T-helper 2 cell treated with Interferon-gamma antibody and Interleukin-4, amounts not matched to agents 5 μg/mL and 100 μg/mL, for 36 hours (primary cell): ENCODE measurements at regions not wholly inside any gene's neighbourhood (a gene's known extent, or its start where the extent isn't known, plus 50 kb on each side); places are given as distances from the start of the nearest gene placed in this dataset.

ENCODE experiments used
- DNase-seq: peaks from one replicate; pipeline ENCODE4 v3.0.0; 2021; ENCODE audit warnings: low spot score
- H3K27ac Mint-ChIP-seq: one replicate; pipeline ENCODE4 v1.8.0; 2021; ENCODE audit warnings: mild to moderate bottlenecking, mixed read lengths
- H3K27me3 Mint-ChIP-seq: one replicate; pipeline ENCODE4 v1.8.0; 2021; ENCODE audit warnings: low read depth, mixed read lengths
- H3K36me3 Mint-ChIP-seq: one replicate; pipeline ENCODE4 v1.8.0; 2021; ENCODE audit warnings: low read depth, mixed read lengths
- H3K4me1 Mint-ChIP-seq: one replicate; pipeline ENCODE4 v1.8.0; 2021; ENCODE audit warnings: low read depth, mixed read lengths
- H3K4me3 Mint-ChIP-seq: one replicate; pipeline ENCODE4 v1.8.0; 2022; ENCODE audit warnings: mild to moderate bottlenecking, moderate library complexity, mixed read lengths
- H3K9me3 Mint-ChIP-seq: one replicate; pipeline ENCODE4 v1.8.0; 2021; ENCODE audit warnings: mixed read lengths

GRCh38 chr13:104586051-104586746, 1520.0 kb upstream of the SLC10A2 start:
- no peak overlapping the region for H3K27ac Mint-ChIP-seq
- H3K27me3 Mint-ChIP-seq: no peaks in the 10 kb centered on the region
- no peaks in the 10 kb centered on the region for H3K36me3 Mint-ChIP-seq
- H3K9me3 Mint-ChIP-seq: no peaks in the 10 kb centered on the region
- no peak overlapping the region for H3K4me3 Mint-ChIP-seq
- no peak for DNase-seq
- H3K4me1 Mint-ChIP-seq: no peaks in the 10 kb centered on the region

- no peaks in the 10 kb centered on the region for H3K27me3 Mint-ChIP-seq
- H3K9me3 Mint-ChIP-seq: no peaks in the 10 kb centered on the region
- H3K4me3 Mint-ChIP-seq: no peak overlapping the region
- H3K27ac Mint-ChIP-seq: no peak overlapping the region
- no peaks in the 10 kb centered on the region for H3K4me1 Mint-ChIP-seq
- H3K36me3 Mint-ChIP-seq: no peaks in the 10 kb centered on the region
- DNase-seq: no peak
Measured at GRCh38 chr13:104584481-104584880, 1518.3 kb upstream of the SLC10A2 start.

GRCh38 chr13:104580931-104581330, 1514.7 kb upstream of the SLC10A2 start:
- Mint-ChIP-seq H3K27me3 (no peaks in the 10 kb centered on the region), H3K36me3 (no peaks in the 10 kb centered on the region), H3K4me3 (no peak overlapping the region), H3K9me3 (no peaks in the 10 kb centered on the region), H3K27ac (no peak overlapping the region), H3K4me1 (no peaks in the 10 kb centered on the region)
- DNase-seq: no peak

- DNase-seq: no peak
- Mint-ChIP-seq H3K27ac (no peak overlapping the region), H3K4me1 (no peaks in the 10 kb centered on the region), H3K9me3 (no peaks in the 10 kb centered on the region), H3K4me3 (no peak overlapping the region), H3K27me3 (no peaks in the 10 kb centered on the region), H3K36me3 (no peaks in the 10 kb centered on the region)
Measured at GRCh38 chr13:104577071-104577815, 1511.0 kb upstream of the SLC10A2 start.

DNA sequence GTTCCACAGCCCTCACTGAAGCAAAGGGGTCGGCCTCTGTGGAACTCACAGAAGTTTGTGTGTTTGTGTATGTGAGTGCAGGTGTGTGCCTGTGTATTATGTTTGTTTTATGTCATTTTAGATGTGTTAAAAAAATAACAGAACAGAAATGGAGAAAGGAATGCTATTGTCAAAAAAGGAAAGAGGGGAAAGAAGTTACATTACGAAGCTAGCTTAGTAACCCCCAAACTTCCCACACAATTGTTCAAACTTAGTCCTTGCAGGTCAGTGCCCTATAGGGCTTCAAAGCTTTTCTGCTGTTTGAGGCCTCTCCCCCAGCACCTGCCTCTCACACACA, 1505.6 kb upstream of the SLC10A2 start:
- no peak overlapping the region for H3K27ac Mint-ChIP-seq
- H3K4me1 Mint-ChIP-seq: no peaks in the 10 kb centered on the region
- no peaks in the 10 kb centered on the region for H3K9me3 Mint-ChIP-seq
- no peak overlapping the region for H3K4me3 Mint-ChIP-seq
- H3K36me3 Mint-ChIP-seq: no peaks in the 10 kb centered on the region
- no peak for DNase-seq
- H3K27me3 Mint-ChIP-seq: no peaks in the 10 kb centered on the region

- no peaks in the 10 kb centered on the region for H3K36me3 Mint-ChIP-seq
- H3K9me3 Mint-ChIP-seq: no peaks in the 10 kb centered on the region
- H3K4me1 Mint-ChIP-seq: no peaks in the 10 kb centered on the region
- no peak overlapping the region for H3K4me3 Mint-ChIP-seq
- H3K27me3 Mint-ChIP-seq: no peaks in the 10 kb centered on the region
- H3K27ac Mint-ChIP-seq: no peak overlapping the region
- DNase-seq: no peak
Measured at GRCh38 chr13:104571161-104571892, 1505.1 kb upstream of the SLC10A2 start.

- Mint-ChIP-seq H3K27ac (no peak overlapping the region), H3K36me3 (no peaks in the 10 kb centered on the region), H3K9me3 (peaks cover 4% of the 10 kb centered on the region)
Measured at GRCh38 chr13:104567114-104567513, 1500.9 kb upstream of the SLC10A2 start.

GRCh38 chr13:104565888-104566287, 1499.7 kb upstream of the SLC10A2 start:
- no peak for DNase-seq
- no peaks in the 10 kb centered on the region for H3K36me3 Mint-ChIP-seq
- no peak overlapping the region for H3K4me3 Mint-ChIP-seq
- peaks cover 4% of the 10 kb centered on the region for H3K9me3 Mint-ChIP-seq
- H3K27ac Mint-ChIP-seq: no peak overlapping the region
- no peaks in the 10 kb centered on the region for H3K27me3 Mint-ChIP-seq
- H3K4me1 Mint-ChIP-seq: no peaks in the 10 kb centered on the region

More at GRCh38 chr13:104567114-104567513, 1500.9 kb upstream of the SLC10A2 start:
- DNase-seq: no peak
- Mint-ChIP-seq H3K4me1 (no peaks in the 10 kb centered on the region), H3K27me3 (no peaks in the 10 kb centered on the region), H3K4me3 (no peak overlapping the region)

- H3K4me1 Mint-ChIP-seq: no peaks in the 10 kb centered on the region
- no peak overlapping the region for H3K4me3 Mint-ChIP-seq
Measured at GRCh38 chr13:104553896-104554295, 1487.7 kb upstream of the SLC10A2 start.

GRCh38 chr13:104553186-104553585, 1487.0 kb upstream of the SLC10A2 start:
- no peaks in the 10 kb centered on the region for H3K4me1 Mint-ChIP-seq
- no peaks in the 10 kb centered on the region for H3K27me3 Mint-ChIP-seq
- no peak for DNase-seq
- H3K36me3 Mint-ChIP-seq: no peaks in the 10 kb centered on the region
- H3K27ac Mint-ChIP-seq: no peak overlapping the region
- H3K9me3 Mint-ChIP-seq: no peaks in the 10 kb centered on the region
- no peak overlapping the region for H3K4me3 Mint-ChIP-seq

More at GRCh38 chr13:104553896-104554295, 1487.7 kb upstream of the SLC10A2 start:
- Mint-ChIP-seq H3K36me3 (no peaks in the 10 kb centered on the region), H3K27me3 (no peaks in the 10 kb centered on the region), H3K9me3 (no peaks in the 10 kb centered on the region), H3K27ac (no peak overlapping the region)
- no peak for DNase-seq

DNA sequence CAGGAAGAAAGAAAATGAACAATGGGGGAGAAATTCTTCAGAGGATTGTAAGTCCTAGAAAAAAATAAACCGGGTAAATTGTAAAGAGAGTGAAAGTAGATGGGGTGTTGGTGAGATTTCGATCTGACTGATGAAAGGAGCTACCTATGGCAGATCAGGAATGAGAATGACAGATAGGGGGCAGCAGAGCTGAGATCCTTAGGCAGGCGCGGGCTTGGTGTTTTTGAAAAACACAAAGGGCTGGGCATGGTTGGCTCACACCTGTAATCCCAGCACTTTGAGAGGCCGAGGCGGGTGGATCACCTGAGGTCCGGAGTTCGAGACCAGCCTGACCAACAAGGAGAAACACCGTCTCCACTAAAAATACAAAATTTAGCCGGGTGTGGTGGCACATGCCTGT, 1468.6 kb upstream of the SLC10A2 start:
- Mint-ChIP-seq H3K27me3 (no peaks in the 10 kb centered on the region), H3K27ac (no peak overlapping the region)
- DNase-seq: no peak

DNA sequence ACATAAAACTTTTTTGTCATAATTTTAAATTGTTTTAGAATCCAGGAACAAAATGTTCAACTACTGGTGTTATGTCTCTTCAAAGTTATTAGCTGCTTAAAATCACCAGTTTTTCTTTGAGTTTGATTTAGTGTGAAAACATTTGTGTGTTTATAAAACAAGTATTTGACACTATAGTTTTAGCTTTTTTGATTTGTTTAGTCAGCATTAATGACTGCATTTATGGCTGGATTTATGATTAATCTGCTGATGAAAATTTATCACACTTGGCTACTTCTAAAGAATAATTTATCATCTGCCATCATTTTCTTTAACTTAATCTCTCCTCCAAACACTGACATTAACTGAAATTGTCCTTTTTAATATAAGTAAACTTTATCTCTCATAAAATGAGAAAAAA, 1465.9 kb upstream of the SLC10A2 start:
- no peak overlapping the region for H3K27ac Mint-ChIP-seq
- no peak for DNase-seq
- no peaks in the 10 kb centered on the region for H3K36me3 Mint-ChIP-seq
- no peak overlapping the region for H3K4me3 Mint-ChIP-seq
- H3K4me1 Mint-ChIP-seq: no peaks in the 10 kb centered on the region
- no peaks in the 10 kb centered on the region for H3K9me3 Mint-ChIP-seq
- H3K27me3 Mint-ChIP-seq: no peaks in the 10 kb centered on the region

More for the DNA sequence above, 1468.6 kb upstream of the SLC10A2 start:
- Mint-ChIP-seq H3K36me3 (no peaks in the 10 kb centered on the region), H3K4me3 (no peak overlapping the region), H3K9me3 (no peaks in the 10 kb centered on the region), H3K4me1 (no peaks in the 10 kb centered on the region)

DNA sequence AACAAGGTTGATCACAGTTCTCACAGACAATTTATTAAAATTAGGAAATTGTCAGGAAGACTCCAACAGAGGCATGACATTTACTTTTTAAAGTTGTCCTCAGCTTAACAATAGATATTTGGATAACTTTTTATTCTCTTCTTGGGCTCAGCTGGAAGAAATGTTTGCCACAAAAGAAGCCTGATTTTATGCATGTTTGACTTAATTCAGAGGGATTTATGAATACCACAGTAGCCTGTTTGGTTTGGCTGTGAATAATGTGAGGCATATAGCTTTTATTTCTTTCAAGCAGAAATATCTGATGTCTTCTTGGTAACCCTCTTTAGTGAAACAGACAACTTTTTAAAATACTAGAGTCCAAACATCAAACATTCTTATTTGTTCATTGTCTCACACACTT, 1464.5 kb upstream of the SLC10A2 start:
- no peak overlapping the region for H3K4me3 Mint-ChIP-seq
- H3K9me3 Mint-ChIP-seq: no peaks in the 10 kb centered on the region
- H3K36me3 Mint-ChIP-seq: no peaks in the 10 kb centered on the region
- H3K4me1 Mint-ChIP-seq: no peaks in the 10 kb centered on the region
- H3K27ac Mint-ChIP-seq: no peak overlapping the region
- no peaks in the 10 kb centered on the region for H3K27me3 Mint-ChIP-seq
- DNase-seq: no peak

- Mint-ChIP-seq H3K27ac (no peak overlapping the region), H3K9me3 (peaks cover 12% of the 10 kb centered on the region), H3K36me3 (no peaks in the 10 kb centered on the region), H3K4me3 (no peak overlapping the region), H3K27me3 (no peaks in the 10 kb centered on the region), H3K4me1 (no peaks in the 10 kb centered on the region)
- no peak for DNase-seq
Measured at GRCh38 chr13:104526561-104526960, 1460.3 kb upstream of the SLC10A2 start.
